A673 (cell line): ENCODE measurements at regions not wholly inside any gene's neighbourhood (a gene's known extent, or its start where the extent isn't known, plus 50 kb on each side); places are given as distances from the start of the nearest gene placed in this dataset.

Experiments used
- CTCF ChIP-seq: fragments of 300-800, 200-600 bp; sonication (generic); conservative IDR thresholded peaks from 2 replicates; pipeline ENCODE4 v1.5.1; 2017; ENCODE audit warnings: low read depth, mild to moderate bottlenecking, antibody characterized with exemption, low read length, moderate library complexity, mixed read lengths
- EZH2 ChIP-seq: fragments of 200-600 bp; sonication (generic); IDR thresholded peaks from 2 replicates; pipeline ENCODE4 v1.6.1; 2017; ENCODE audit warnings: borderline replicate concordance, low read depth, mild to moderate bottlenecking, mixed read lengths, antibody characterized with exemption, low read length; ENCODE audit not compliant: poor library complexity, severe bottlenecking

GRCh38 chr6:14278446-14278845 lies 160.9 kb downstream of the CD83 start:
- TF ChIP-seq CTCF (no peak), EZH2 (no peak)
